Keratinocyte (primary cell): ENCODE measurements at regions not wholly inside any gene's neighbourhood (a gene's known extent, or its start where the extent isn't known, plus 50 kb on each side); places are given as distances from the start of the nearest gene placed in this dataset.

ENCODE experiments used
- DNase-seq: peaks from one replicate; pipeline ENCODE4 v3.0.0-alpha.2; 2011; ENCODE audit warnings: low read depth, missing footprints, low spot score
- FAIRE-seq: peaks from 2 replicates; lab custom pipeline; 2011; peaks lifted over from hg19 to GRCh38; lab: Jason Lieb, UNC
- H2AFZ ChIP-seq: 2 replicates; pipeline ENCODE4 v1.6.0; 2012; ENCODE audit warnings: low read length, control low read depth, inconsistent platforms; ENCODE audit not compliant: control insufficient read depth
- H3K27ac ChIP-seq: 2 replicates; pipeline ENCODE4 v1.5.1; 2011; ENCODE audit warnings: low read length; ENCODE audit not compliant: control insufficient read depth, insufficient read depth
- H3K27me3 ChIP-seq: 3 replicates; pipeline ENCODE4 v1.6.0; 2011; ENCODE audit warnings: low read length; ENCODE audit not compliant: control insufficient read depth, insufficient read depth; ENCODE audit errors: extremely low read depth
- H3K36me3 ChIP-seq, 2 experiments: 2 replicates in 1 of 2; 3 replicates in 1 of 2; pipeline ENCODE4 v1.5.1; 2011; ENCODE audit warnings: low read length in 2 of 2, mild to moderate bottlenecking in 1 of 2; ENCODE audit not compliant: control insufficient read depth in 2 of 2, insufficient read depth in 2 of 2; ENCODE audit errors: extremely low read depth in 1 of 2
- H3K4me1 ChIP-seq: 3 replicates; pipeline ENCODE4 v1.5.1; 2011; ENCODE audit warnings: low read length; ENCODE audit not compliant: control insufficient read depth, insufficient read depth; ENCODE audit errors: extremely low read depth
- H3K4me2 ChIP-seq: 3 replicates; pipeline ENCODE4 v1.6.0; 2011; ENCODE audit warnings: low read depth, low read length; ENCODE audit not compliant: control insufficient read depth, insufficient read depth; ENCODE audit errors: extremely low read depth
- H3K4me3 ChIP-seq, 3 experiments: fragments of 200-600 bp in 1 of 3; sonication (generic) in 1 of 3; 2 replicates in 2 of 3; 3 replicates in 1 of 3; pipeline ENCODE4 v1.5.1; 2011 to 2016; ENCODE audit warnings: low read length in 3 of 3, mild to moderate bottlenecking in 3 of 3, control low read depth in 2 of 3, inconsistent platforms in 1 of 3, low read depth in 1 of 3, mixed read lengths in 1 of 3, mixed run types in 1 of 3, moderate library complexity in 1 of 3; ENCODE audit not compliant: control insufficient read depth in 2 of 3, insufficient read depth in 2 of 3; ENCODE audit errors: extremely low read depth in 1 of 3
- H3K79me2 ChIP-seq: 2 replicates; pipeline ENCODE4 v1.6.0; 2012; ENCODE audit warnings: low read length; ENCODE audit not compliant: control insufficient read depth, insufficient read depth
- H3K9ac ChIP-seq: 3 replicates; pipeline ENCODE4 v1.6.0; 2011; ENCODE audit warnings: low read length; ENCODE audit not compliant: control insufficient read depth, insufficient read depth; ENCODE audit errors: extremely low read depth
- H3K9me1 ChIP-seq: 3 replicates; pipeline ENCODE4 v1.6.0; 2011; ENCODE audit warnings: low read length; ENCODE audit not compliant: control insufficient read depth, insufficient read depth; ENCODE audit errors: extremely low read depth
- H3K9me3 ChIP-seq: 2 replicates; pipeline ENCODE4 v1.5.1; 2012; ENCODE audit warnings: low read depth, low read length; ENCODE audit not compliant: control insufficient read depth
- H4K20me1 ChIP-seq: 3 replicates; pipeline ENCODE4 v1.6.0; 2011; ENCODE audit warnings: low read length; ENCODE audit not compliant: control insufficient read depth, insufficient read depth; ENCODE audit errors: extremely low read depth
- EZH2 ChIP-seq: IDR thresholded peaks from one replicate; pipeline ENCODE4 v1.6.1; 2012; ENCODE audit warnings: inconsistent platforms, mild to moderate bottlenecking, low read length, moderate library complexity
- dilution Hi-C: fragments of 300-500 bp; cut with MboI; formaldehyde crosslinking; loops from one replicate; pipeline ENCODE4 v1.7.0; 2020; ENCODE audit warnings: low sequenced_read_pairs; ENCODE audit not compliant: extremely low pct_ligation_motif_present
- TF ChIP-seq, protein P1 (sequence below), 3 experiments: IDR thresholded peaks in 1 of 3; conservative IDR thresholded peaks in 1 of 3; optimal IDR thresholded peaks in 1 of 3; 2 replicates in 2 of 3; 3 replicates in 1 of 3; pipeline versions ENCODE3 to v1.5.1; 2011; ENCODE audit warnings: low read length in 3 of 3, mild to moderate bottlenecking in 3 of 3, moderate library complexity in 2 of 3, control low read depth in 1 of 3, inconsistent platforms in 1 of 3; ENCODE audit not compliant: insufficient read depth in 2 of 3; ENCODE audit errors: extremely low read depth in 1 of 3

DNA sequence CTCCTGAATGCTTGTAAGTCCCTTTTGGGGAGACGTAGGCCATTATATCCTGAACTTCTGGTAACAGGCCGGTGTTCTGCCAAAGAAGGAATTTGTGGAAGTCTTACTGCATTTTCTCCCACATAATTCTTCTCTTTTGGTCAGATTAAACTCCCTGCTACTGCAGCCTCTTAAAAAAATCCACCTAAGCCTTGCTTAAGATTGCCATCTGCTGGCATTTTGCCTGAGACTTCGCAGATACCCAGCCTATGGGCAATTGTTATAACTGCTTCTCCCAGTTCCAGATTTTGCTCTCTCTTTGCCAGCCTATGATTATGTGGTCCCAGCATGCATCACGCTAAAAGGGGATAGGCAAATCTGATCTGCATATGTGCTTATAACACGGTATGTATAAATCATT is 391.6 kb upstream of the CHD1 start:
- FAIRE-seq: no peak
- dilution Hi-C loops: no loop called here
- no peak for TF ChIP-seq EZH2
- TF ChIP-seq, protein P1, sequence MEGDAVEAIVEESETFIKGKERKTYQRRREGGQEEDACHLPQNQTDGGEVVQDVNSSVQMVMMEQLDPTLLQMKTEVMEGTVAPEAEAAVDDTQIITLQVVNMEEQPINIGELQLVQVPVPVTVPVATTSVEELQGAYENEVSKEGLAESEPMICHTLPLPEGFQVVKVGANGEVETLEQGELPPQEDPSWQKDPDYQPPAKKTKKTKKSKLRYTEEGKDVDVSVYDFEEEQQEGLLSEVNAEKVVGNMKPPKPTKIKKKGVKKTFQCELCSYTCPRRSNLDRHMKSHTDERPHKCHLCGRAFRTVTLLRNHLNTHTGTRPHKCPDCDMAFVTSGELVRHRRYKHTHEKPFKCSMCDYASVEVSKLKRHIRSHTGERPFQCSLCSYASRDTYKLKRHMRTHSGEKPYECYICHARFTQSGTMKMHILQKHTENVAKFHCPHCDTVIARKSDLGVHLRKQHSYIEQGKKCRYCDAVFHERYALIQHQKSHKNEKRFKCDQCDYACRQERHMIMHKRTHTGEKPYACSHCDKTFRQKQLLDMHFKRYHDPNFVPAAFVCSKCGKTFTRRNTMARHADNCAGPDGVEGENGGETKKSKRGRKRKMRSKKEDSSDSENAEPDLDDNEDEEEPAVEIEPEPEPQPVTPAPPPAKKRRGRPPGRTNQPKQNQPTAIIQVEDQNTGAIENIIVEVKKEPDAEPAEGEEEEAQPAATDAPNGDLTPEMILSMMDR (optimal IDR thresholded peaks at IDR 0.05 in 1 of 3, IDR thresholded peaks at IDR 0.05 in 1 of 3, conservative IDR thresholded peaks at IDR 0.05 in 1 of 3; ENCODE audit: extremely low read depth in 1 of 3, insufficient read depth in 2 of 3, low read length in 3 of 3): no peak

DNA sequence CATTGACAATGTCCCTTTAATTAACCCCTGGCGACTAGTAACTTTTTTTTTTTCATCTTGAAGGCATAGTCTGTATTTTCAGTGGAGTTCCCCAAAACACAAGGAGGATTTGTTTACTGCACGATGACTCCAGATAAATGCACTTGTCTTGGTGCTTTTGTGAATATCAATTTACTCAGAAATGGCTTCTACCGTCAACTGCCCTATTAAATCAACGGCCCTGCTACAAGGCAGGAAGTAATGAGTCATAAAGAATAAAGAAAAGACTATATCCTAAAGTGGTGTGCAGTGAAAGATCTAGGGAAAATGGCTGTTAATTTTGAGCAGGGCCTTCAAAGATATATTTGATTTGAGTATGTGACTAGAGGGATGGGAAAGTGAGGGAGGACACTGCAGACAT is 388.3 kb upstream of the CHD1 start:
- Histone ChIP-seq H3K4me1 (no peaks in the 10 kb centered on the region), H3K9ac (no peak overlapping the region), H2AFZ (no peak overlapping the region), H3K27ac (no peak overlapping the region), H3K4me2 (no peak overlapping the region), H3K36me3 (no peaks in the 10 kb centered on the region), H3K27me3 (no peaks in the 10 kb centered on the region), H4K20me1 (no peaks in the 10 kb centered on the region), H3K9me3 (no peaks in the 10 kb centered on the region), H3K4me3 (no peak overlapping the region), H3K79me2 (no peaks in the 10 kb centered on the region), H3K9me1 (no peaks in the 10 kb centered on the region)
- dilution Hi-C loops: no loop called here
- no peak for FAIRE-seq
- TF ChIP-seq, protein P1 (optimal IDR thresholded peaks at IDR 0.05 in 1 of 3, IDR thresholded peaks at IDR 0.05 in 1 of 3, conservative IDR thresholded peaks at IDR 0.05 in 1 of 3; ENCODE audit: extremely low read depth in 1 of 3, insufficient read depth in 2 of 3, low read length in 3 of 3): no peak
- TF ChIP-seq EZH2: no peak
- no peak for DNase-seq

More for the DNA sequence above, 391.6 kb upstream of the CHD1 start:
- Histone ChIP-seq H2AFZ (no peak overlapping the region), H3K4me1 (no peaks in the 10 kb centered on the region), H3K9me3 (no peaks in the 10 kb centered on the region), H3K9me1 (no peaks in the 10 kb centered on the region), H3K4me3 (no peak overlapping the region), H3K27me3 (no peaks in the 10 kb centered on the region), H4K20me1 (no peaks in the 10 kb centered on the region), H3K79me2 (no peaks in the 10 kb centered on the region), H3K27ac (no peak overlapping the region), H3K36me3 (no peaks in the 10 kb centered on the region), H3K9ac (no peak overlapping the region), H3K4me2 (no peak overlapping the region)
- no peak for DNase-seq
